ENCODE measurements at regions not wholly inside any gene's neighbourhood (a gene's known extent, or its start where the extent isn't known, plus 50 kb on each side); places are given as distances from the start of the nearest gene placed in this dataset.

GRCh38 chr14:58780185-58780584, 142.4 kb downstream of the DACT1 start:
- no peak overlapping the region for H3K4me3 Mint-ChIP-seq (ENCODE audit: unreplicated experiment)
- H3K9me3 Mint-ChIP-seq (ENCODE audit: unreplicated experiment), result no peaks in the 10 kb centered on the region
- H3K27me3 Mint-ChIP-seq (ENCODE audit: unreplicated experiment), result no peaks in the 10 kb centered on the region
- no peak for DNase-seq (ENCODE audit: extremely low spot score, unreplicated experiment)
- no peaks in the 10 kb centered on the region for H3K36me3 Mint-ChIP-seq (ENCODE audit: unreplicated experiment)
- H3K27ac Mint-ChIP-seq (ENCODE audit: unreplicated experiment), result no peak overlapping the region
- peaks cover 22% of the 10 kb centered on the region for H3K4me1 Mint-ChIP-seq (ENCODE audit: unreplicated experiment)
- TF ChIP-seq CTCF (IDR thresholded peaks at IDR 0.05), result no peak

- H3K4me1 Mint-ChIP-seq (ENCODE audit: unreplicated experiment), result peaks cover 27% of the 10 kb centered on the region
- no peak overlapping the region for H3K4me3 Mint-ChIP-seq (ENCODE audit: unreplicated experiment)
- H3K9me3 Mint-ChIP-seq (ENCODE audit: unreplicated experiment), result no peaks in the 10 kb centered on the region
These were observed 142.8 kb downstream of the DACT1 start for GRCh38 chr14:58780605-58781004.

GRCh38 chr14:58782011-58782410, 144.2 kb downstream of the DACT1 start:
- Mint-ChIP-seq H3K4me3 (ENCODE audit: unreplicated experiment) (no peak overlapping the region), H3K27ac (ENCODE audit: unreplicated experiment) (no peak overlapping the region), H3K9me3 (ENCODE audit: unreplicated experiment) (no peaks in the 10 kb centered on the region), H3K36me3 (ENCODE audit: unreplicated experiment) (no peaks in the 10 kb centered on the region), H3K4me1 (ENCODE audit: unreplicated experiment) (peaks cover 24% of the 10 kb centered on the region), H3K27me3 (ENCODE audit: unreplicated experiment) (no peaks in the 10 kb centered on the region)
- DNase-seq (ENCODE audit: extremely low spot score, unreplicated experiment), result no peak
- no peak for TF ChIP-seq CTCF (IDR thresholded peaks at IDR 0.05)

More at GRCh38 chr14:58780605-58781004, 142.8 kb downstream of the DACT1 start:
- no peak overlapping the region for H3K27ac Mint-ChIP-seq (ENCODE audit: unreplicated experiment)
- TF ChIP-seq CTCF (IDR thresholded peaks at IDR 0.05), result no peak
- no peaks in the 10 kb centered on the region for H3K36me3 Mint-ChIP-seq (ENCODE audit: unreplicated experiment)
- no peak for DNase-seq (ENCODE audit: extremely low spot score, unreplicated experiment)
- H3K27me3 Mint-ChIP-seq (ENCODE audit: unreplicated experiment), result no peaks in the 10 kb centered on the region

GRCh38 chr14:58783792-58784511, 146.2 kb downstream of the DACT1 start:
- Mint-ChIP-seq H3K4me3 (ENCODE audit: unreplicated experiment) (no peak overlapping the region), H3K36me3 (ENCODE audit: unreplicated experiment) (no peaks in the 10 kb centered on the region), H3K27ac (ENCODE audit: unreplicated experiment) (no peak overlapping the region), H3K27me3 (ENCODE audit: unreplicated experiment) (peaks cover 17% of the 10 kb centered on the region), H3K9me3 (ENCODE audit: unreplicated experiment) (no peaks in the 10 kb centered on the region), H3K4me1 (ENCODE audit: unreplicated experiment) (peaks cover 15% of the 10 kb centered on the region)
- DNase-seq (ENCODE audit: extremely low spot score, unreplicated experiment), result no peak
- TF ChIP-seq CTCF (IDR thresholded peaks at IDR 0.05), result no peak

GRCh38 chr14:58784931-58785330, 147.2 kb downstream of the DACT1 start:
- H3K9me3 Mint-ChIP-seq (ENCODE audit: unreplicated experiment), result no peaks in the 10 kb centered on the region
- no peaks in the 10 kb centered on the region for H3K36me3 Mint-ChIP-seq (ENCODE audit: unreplicated experiment)
- peaks cover 25% of the 10 kb centered on the region for H3K4me1 Mint-ChIP-seq (ENCODE audit: unreplicated experiment)
- no peak overlapping the region for H3K27ac Mint-ChIP-seq (ENCODE audit: unreplicated experiment)
- no peak for DNase-seq (ENCODE audit: extremely low spot score, unreplicated experiment)
- no peak overlapping the region for H3K4me3 Mint-ChIP-seq (ENCODE audit: unreplicated experiment)
- no peak for TF ChIP-seq CTCF (IDR thresholded peaks at IDR 0.05)
- H3K27me3 Mint-ChIP-seq (ENCODE audit: unreplicated experiment), result peaks cover 17% of the 10 kb centered on the region

Measured in osteocyte (in vitro differentiated cells).